GM19025 (cell line): ENCODE measurements at regions not wholly inside any gene's neighbourhood (a gene's known extent, or its start where the extent isn't known, plus 50 kb on each side); places are given as distances from the start of the nearest gene placed in this dataset.

Experiments used
- ATAC-seq: cut with Tn5 transposase; IDR thresholded peaks from one replicate; pipeline ENCODE4 v1.9.1; 2021; ENCODE audit warnings: mild to moderate bottlenecking, low read depth, moderate library complexity; ENCODE audit not compliant: unreplicated experiment

GRCh38 chr6:138607478-138608433 is 108.5 kb upstream of the NHSL1 start:
- no peak for ATAC-seq

DNA sequence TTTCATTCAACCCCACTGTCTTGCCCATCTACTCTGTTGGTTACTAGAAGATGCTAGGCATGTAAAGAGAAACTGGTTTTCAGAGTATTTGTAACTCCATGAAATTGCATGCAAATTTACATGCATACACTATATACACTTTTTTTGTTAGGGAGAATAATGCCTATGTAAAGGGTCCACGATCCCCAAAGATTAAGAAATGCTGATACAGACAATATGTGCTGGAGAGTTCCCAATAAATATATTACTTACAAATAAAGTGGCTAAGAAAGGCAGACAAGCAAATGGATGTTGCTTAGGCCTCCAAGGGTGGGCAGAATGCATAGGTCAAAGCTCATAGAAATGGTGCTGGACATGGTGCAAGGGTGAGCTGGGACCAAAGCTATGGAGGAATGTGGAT is 109.6 kb upstream of the NHSL1 start:
- ATAC-seq, result no peak

- ATAC-seq, result no peak
Measured at GRCh38 chr6:138609801-138610430, 110.6 kb upstream of the NHSL1 start.

DNA sequence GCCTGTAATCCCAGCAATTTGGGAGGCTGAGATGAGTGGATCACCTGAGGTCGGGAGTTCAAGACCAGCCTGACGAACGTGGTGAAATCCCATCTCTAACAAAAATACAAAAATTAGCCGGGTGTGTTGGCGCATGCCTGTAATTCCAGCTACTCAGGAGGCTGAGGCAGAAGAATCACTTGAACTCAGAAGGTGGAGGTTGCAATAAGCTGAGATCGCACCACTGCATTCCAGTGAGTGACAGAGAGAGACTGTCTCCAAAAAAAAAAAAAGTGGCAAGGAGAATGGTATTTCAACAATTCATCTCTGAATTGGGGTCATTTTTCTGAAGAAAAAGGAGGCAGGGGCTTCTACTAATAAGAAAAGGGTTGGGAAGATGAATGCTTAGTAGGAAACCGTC is 111.5 kb upstream of the NHSL1 start:
- ATAC-seq, result no peak

- ATAC-seq, result no peak
Measured at GRCh38 chr6:138614151-138614550, 114.9 kb upstream of the NHSL1 start.

- no peak for ATAC-seq
Measured at GRCh38 chr6:138618168-138618567, 118.9 kb upstream of the NHSL1 start.

- no peak for ATAC-seq
Measured at GRCh38 chr6:138620630-138621029, 121.3 kb upstream of the NHSL1 start.

GRCh38 chr6:138622967-138623366 is 123.7 kb upstream of the NHSL1 start:
- no peak for ATAC-seq

- ATAC-seq, result no peak
Measured at GRCh38 chr6:138631566-138631965, 132.3 kb upstream of the NHSL1 start.

DNA sequence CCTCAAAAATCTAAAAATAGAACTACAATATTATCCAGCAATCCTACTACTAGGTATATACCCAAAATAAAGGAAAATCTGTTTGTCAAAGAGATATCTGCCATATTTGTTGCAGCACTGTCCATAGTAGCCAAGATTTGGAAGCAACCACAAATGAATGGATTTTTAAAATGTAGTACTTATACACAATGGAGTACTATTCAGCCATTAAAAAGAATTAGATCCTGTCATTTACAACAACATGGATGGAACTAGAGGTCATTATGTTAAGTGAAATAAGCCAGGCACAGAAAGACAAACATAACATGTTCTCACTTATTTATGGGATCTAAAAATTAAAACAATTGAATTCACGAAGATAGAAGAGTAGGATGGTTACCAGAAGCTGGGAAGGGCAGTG is 135.7 kb upstream of the CCDC28A start:
- ATAC-seq, result no peak

DNA sequence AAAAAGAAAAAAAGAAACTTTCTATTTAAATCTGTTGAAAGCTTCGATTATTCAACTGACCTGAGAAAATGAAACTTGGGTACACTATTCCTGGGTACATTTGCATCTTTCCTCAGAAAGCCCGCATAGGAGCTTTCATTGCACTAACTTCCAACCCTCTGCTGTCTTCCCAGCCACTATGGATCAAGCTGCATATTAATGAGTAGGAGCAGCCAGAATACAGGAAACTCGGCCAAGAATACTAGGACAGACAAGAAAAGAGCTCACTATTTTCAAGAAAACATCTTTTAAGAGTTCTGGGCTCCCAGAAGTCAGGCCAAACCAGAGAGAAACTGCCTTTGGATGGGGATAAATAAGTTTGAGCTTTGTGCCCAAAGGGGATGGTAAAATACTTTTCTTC is 135.0 kb upstream of the CCDC28A start:
- no peak for ATAC-seq

DNA sequence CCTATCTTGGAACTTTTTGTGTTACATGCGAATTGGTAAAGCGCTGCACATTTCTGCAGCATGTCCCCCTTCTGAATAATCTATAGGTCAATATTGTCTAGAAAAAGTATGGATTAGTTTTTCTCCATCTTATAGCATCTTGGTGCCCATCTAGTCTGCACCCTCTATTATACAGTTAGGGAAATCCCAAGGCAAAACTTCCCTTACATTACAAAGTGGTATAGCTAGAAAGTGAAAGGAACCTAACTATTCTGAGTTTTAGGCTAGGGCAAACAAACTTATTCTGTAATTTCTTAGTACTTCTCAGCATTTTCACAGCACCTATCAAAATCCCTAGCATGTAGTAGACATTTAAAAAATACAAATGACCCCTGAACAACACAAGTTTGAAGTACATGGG is 133.5 kb upstream of the CCDC28A start:
- ATAC-seq, result no peak

DNA sequence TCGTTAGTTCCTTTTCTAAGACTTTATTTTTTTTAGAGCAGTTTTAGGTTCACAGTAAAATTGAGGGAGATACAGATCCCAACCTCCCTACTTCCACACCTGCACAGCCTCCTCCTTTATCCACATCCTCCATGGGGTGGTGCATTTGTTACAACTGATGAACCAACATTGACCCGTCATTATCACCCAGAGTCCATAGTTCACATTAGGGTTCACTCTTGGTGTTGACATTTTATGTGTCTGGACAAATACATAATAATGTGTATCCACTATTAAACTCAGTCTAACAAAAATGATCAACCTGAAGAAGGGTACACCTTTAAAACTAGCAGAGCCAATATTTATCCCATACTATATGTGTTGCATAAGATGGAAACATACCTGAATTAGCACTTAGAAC is 130.4 kb upstream of the CCDC28A start:
- ATAC-seq, result no peak

DNA sequence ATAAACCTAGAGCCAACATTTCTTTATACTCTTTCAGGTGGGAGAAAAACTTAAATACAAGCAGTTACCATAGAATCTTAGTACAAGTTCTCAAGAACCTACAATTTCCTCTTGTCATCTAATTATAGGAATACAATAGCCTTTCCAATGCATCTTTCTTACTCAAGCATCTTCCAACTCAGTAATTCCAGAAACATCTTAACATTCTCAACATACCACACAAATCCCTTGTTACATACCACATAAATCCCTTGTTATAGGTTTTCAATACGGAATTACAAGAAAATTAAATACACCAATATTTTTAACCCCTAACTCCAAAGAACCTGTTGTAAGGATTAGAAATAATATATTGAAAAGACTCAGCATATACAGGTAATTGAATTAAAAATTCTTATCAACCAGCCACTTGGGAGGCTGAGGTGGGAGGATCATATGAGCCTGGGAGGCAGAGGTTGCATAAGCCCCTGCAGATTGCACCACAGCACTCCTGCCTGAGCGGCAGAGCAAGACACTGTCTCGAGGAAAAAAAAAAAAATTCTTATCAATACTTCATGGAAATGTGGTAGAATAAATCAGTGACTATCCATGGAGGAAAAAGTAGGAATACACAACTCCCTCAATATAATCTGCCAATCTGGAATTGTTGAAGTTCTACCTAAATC is 127.5 kb upstream of the CCDC28A start:
- no peak for ATAC-seq

GRCh38 chr6:138647006-138647405 is 126.6 kb upstream of the CCDC28A start:
- no peak for ATAC-seq

- no peak for ATAC-seq
Measured at GRCh38 chr6:138648127-138648526, 125.4 kb upstream of the CCDC28A start.

GRCh38 chr6:138651491-138651890 is 122.1 kb upstream of the CCDC28A start:
- ATAC-seq, result no peak

- ATAC-seq, result no peak
Measured at GRCh38 chr6:138652824-138653223, 120.7 kb upstream of the CCDC28A start.

GRCh38 chr6:138653435-138653834 is 120.1 kb upstream of the CCDC28A start:
- no peak for ATAC-seq

DNA sequence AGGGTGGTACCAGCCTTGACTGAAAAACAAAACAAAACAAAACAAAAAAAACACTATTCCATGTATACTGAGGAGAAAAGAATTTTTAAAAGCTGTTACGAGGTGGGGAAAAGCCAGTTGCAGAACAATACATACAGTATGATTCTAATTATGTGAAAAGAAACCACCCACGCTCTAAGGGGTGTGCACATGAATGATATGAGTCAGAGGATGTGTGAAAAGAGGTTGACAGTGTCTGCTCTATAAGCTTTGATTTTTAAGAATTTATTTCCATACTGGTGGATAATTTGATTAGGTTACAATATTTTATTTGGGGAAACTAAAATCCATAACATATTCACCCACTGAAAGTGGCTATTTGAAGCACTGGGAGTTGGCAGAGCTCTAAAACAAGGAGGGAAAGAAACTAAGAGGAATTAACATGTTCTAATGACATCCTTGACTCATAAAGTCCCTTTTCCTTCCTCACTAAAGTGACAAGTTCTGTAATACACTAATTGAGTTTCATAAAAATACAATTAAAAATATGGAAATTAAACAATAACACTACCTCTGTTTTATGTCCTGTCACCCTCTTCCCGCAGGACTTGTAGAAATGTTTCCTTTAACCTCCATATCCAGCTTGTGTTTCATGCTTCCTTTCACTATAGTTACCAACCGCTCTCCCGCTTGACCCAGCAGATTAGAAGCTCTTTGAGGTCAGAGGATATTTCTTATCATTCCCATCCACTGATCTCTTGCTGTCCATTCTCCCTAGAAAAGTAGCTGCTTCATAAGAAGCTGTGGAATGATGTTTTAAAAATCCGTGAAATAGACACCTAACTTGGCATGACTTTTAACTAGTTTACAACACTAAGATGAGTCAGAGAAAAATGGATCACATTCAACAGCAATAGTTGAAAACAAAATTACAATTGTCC is 118.6 kb upstream of the CCDC28A start:
- ATAC-seq, result peak; percentile 90
